Keratinocyte (primary cell): ENCODE measurements at regions not wholly inside any gene's neighbourhood (a gene's known extent, or its start where the extent isn't known, plus 50 kb on each side); places are given as distances from the start of the nearest gene placed in this dataset.

Source experiments
- CTCF ChIP-seq, 3 experiments: IDR thresholded peaks in 1 of 3; conservative IDR thresholded peaks in 1 of 3; optimal IDR thresholded peaks in 1 of 3; 2 replicates in 2 of 3; 3 replicates in 1 of 3; pipeline versions ENCODE3 to v1.5.1; 2011; ENCODE audit warnings: low read length in 3 of 3, mild to moderate bottlenecking in 3 of 3, moderate library complexity in 2 of 3, control low read depth in 1 of 3, inconsistent platforms in 1 of 3; ENCODE audit not compliant: insufficient read depth in 2 of 3; ENCODE audit errors: extremely low read depth in 1 of 3
- EZH2 ChIP-seq: IDR thresholded peaks from one replicate; pipeline ENCODE4 v1.6.1; 2012; ENCODE audit warnings: inconsistent platforms, mild to moderate bottlenecking, low read length, moderate library complexity

GRCh38 chr6:43907789-43908472 is 137.9 kb downstream of the VEGFA start:
- TF ChIP-seq CTCF (optimal IDR thresholded peaks at IDR 0.05 in 1 of 3, IDR thresholded peaks at IDR 0.05 in 1 of 3, conservative IDR thresholded peaks at IDR 0.05 in 1 of 3; ENCODE audit: extremely low read depth in 1 of 3, insufficient read depth in 2 of 3, low read length in 3 of 3) (no peak), EZH2 (no peak)
